ENCODE measurements at regions not wholly inside any gene's neighbourhood (a gene's known extent, or its start where the extent isn't known, plus 50 kb on each side); places are given as distances from the start of the nearest gene placed in this dataset.

DNA sequence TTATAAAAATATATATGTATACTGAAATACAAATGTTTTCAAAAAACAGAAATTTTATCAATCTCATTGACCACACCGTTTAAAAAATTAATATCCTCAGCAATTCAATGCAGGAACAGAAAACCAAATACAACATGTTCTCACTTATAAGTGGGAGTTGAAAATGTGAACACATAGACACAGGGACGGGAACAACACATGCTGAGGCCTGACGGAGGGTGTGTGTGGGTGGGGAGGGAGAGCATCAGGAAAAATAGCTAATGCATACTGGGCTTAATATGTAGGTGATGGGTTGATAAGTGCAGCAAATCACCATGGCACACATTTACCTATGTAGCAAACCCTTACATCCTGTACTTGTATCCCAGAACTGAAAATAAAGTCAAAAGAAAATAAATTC, 409.5 kb downstream of the MLLT3 start:
- no peak for DNase-seq (ENCODE audit: extremely low read depth in 1 of 4, low spot score in 3 of 4)
- WGBS (ENCODE audit: insufficient coverage, low coverage, missing lambda C conversion rate): 4% methylated on average over 3 of the region's 3 CpGs
- no peak overlapping the region for H3K4me3 ChIP-seq
- H4K20me1 ChIP-seq (replicated peaks; ENCODE audit: control insufficient read depth, insufficient read depth, low read length): no peaks in the 10 kb centered on the region
- no peaks in the 10 kb centered on the region for H3K27me3 ChIP-seq (ENCODE audit: control insufficient read depth in 2 of 2, insufficient read depth in 2 of 2, low read length in 2 of 2)
- H3K9me3 ChIP-seq (replicated peaks; ENCODE audit: control insufficient read depth, insufficient read depth, low read depth, low read length): no peaks in the 10 kb centered on the region
- intact Hi-C loops (cut with micrococcal nuclease) (loop anchor here (10.0 kb wide), 1 partner anchor 58 kb away; no protein-coding TSS in a partner anchor), in situ Hi-C loops (cut with MboI) (no loop called here)
- BruUV-seq (replicated peaks): no TSS peak
- no peaks in the 10 kb centered on the region for H3K79me2 ChIP-seq (ENCODE audit: control insufficient read depth, insufficient read depth, low read length)
- CTCF ChIA-PET (ENCODE audit: low intra/inter-chr PET ratio): no interaction called here
- no peak for FAIRE-seq
- H3K4me1 ChIP-seq (replicated peaks in 1 of 2; ENCODE audit: control insufficient read depth in 2 of 2, insufficient read depth in 2 of 2, low read length in 2 of 2): no peaks in the 10 kb centered on the region
- H2AFZ ChIP-seq (ENCODE audit: low read depth, low read length): no peak overlapping the region
- H3K9ac ChIP-seq (ENCODE audit: insufficient read depth in 1 of 2, low read depth in 2 of 2, low read length in 2 of 2): no peak overlapping the region
- no peak overlapping the region for H3K27ac ChIP-seq (ENCODE audit: extremely low read depth, low read depth, low read length)
- H3K36me3 ChIP-seq (ENCODE audit: control insufficient read depth, insufficient read depth, low read length): no peaks in the 10 kb centered on the region
- ATAC-seq: no peak
- POLR2A ChIA-PET: no interaction called here
- TF ChIP-seq, protein P1, sequence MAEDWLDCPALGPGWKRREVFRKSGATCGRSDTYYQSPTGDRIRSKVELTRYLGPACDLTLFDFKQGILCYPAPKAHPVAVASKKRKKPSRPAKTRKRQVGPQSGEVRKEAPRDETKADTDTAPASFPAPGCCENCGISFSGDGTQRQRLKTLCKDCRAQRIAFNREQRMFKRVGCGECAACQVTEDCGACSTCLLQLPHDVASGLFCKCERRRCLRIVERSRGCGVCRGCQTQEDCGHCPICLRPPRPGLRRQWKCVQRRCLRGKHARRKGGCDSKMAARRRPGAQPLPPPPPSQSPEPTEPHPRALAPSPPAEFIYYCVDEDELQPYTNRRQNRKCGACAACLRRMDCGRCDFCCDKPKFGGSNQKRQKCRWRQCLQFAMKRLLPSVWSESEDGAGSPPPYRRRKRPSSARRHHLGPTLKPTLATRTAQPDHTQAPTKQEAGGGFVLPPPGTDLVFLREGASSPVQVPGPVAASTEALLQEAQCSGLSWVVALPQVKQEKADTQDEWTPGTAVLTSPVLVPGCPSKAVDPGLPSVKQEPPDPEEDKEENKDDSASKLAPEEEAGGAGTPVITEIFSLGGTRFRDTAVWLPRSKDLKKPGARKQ (CRISPR knock-in tag; IDR thresholded peaks at IDR 0.05): no peak
- TF ChIP-seq ZKSCAN8 (CRISPR knock-in tag; IDR thresholded peaks at IDR 0.05): no peak
- no peak for TF ChIP-seq ZNF311 (CRISPR knock-in tag; IDR thresholded peaks at IDR 0.05)
- TF ChIP-seq MYBL2 (IDR thresholded peaks at IDR 0.05; ENCODE audit: low read depth): no peak
- TF ChIP-seq MYBL2 (CRISPR knock-in tag; IDR thresholded peaks at IDR 0.05; ENCODE audit: borderline replicate concordance): no peak
- H3K4me2 ChIP-seq (ENCODE audit: insufficient read depth, low read length): no peak overlapping the region
- H3K9me1 ChIP-seq (ENCODE audit: control insufficient read depth, insufficient read depth, low read length): no peaks in the 10 kb centered on the region
